Karpas-422 (cell line): ENCODE measurements at regions not wholly inside any gene's neighbourhood (a gene's known extent, or its start where the extent isn't known, plus 50 kb on each side); places are given as distances from the start of the nearest gene placed in this dataset.

Experiments
- DNase-seq: peaks from one replicate; pipeline ENCODE4 v3.0.0-alpha.2; 2015
- H2AFZ ChIP-seq: fragments of 200-600 bp; sonication (generic); 2 replicates; pipeline ENCODE4 v1.6.1; 2014; ENCODE audit warnings: antibody characterized with exemption, low read length, mixed read lengths
- H3K27ac ChIP-seq: fragments of 200-600 bp; sonication (generic); 2 replicates; pipeline ENCODE4 v1.5.1; 2014; ENCODE audit warnings: mild to moderate bottlenecking, low read length, moderate library complexity
- H3K27me3 ChIP-seq: fragments of 200-600 bp; sonication (generic); 2 replicates; pipeline ENCODE4 v1.6.1; 2014; ENCODE audit warnings: low read length, mixed read lengths
- H3K36me3 ChIP-seq: fragments of 200-600 bp; sonication (generic); 2 replicates; pipeline ENCODE4 v1.6.1; 2014; ENCODE audit warnings: low read length, mixed read lengths; ENCODE audit not compliant: insufficient read depth
- H3K4me1 ChIP-seq: fragments of 200-600 bp; sonication (generic); 2 replicates; pipeline ENCODE4 v1.6.1; 2014; ENCODE audit warnings: mild to moderate bottlenecking, low read length, mixed read lengths
- H3K4me2 ChIP-seq: fragments of 200-600 bp; sonication (generic); 2 replicates; pipeline ENCODE4 v1.6.1; 2014; ENCODE audit warnings: low read length, low read depth, mild to moderate bottlenecking; ENCODE audit not compliant: poor library complexity, severe bottlenecking
- H3K4me3 ChIP-seq: fragments of 200-600 bp; sonication (generic); 2 replicates; pipeline ENCODE4 v1.5.1; 2014; ENCODE audit warnings: mild to moderate bottlenecking, antibody characterized with exemption, low read length, mixed read lengths
- H3K79me2 ChIP-seq: fragments of 200-600 bp; sonication (generic); 2 replicates; pipeline ENCODE4 v1.6.1; 2014; ENCODE audit warnings: mild to moderate bottlenecking, low read length, mixed read lengths
- H3K9ac ChIP-seq: fragments of 200-600 bp; sonication (generic); 2 replicates; pipeline ENCODE4 v1.6.0; 2014; ENCODE audit warnings: low read length
- H3K9me2 ChIP-seq: fragments of 200-600 bp; sonication (generic), shearing (Covaris generic); replicated peaks from 2 replicates; pipeline ENCODE4 v1.6.0; 2014; ENCODE audit warnings: mild to moderate bottlenecking, low read length, moderate library complexity; ENCODE audit not compliant: insufficient read depth
- H3K9me3 ChIP-seq: fragments of 300-700, 200-600 bp; sonication (generic); 2 replicates; pipeline ENCODE4 v1.6.1; 2014; ENCODE audit warnings: low read length, mixed read lengths
- H4K20me1 ChIP-seq: fragments of 200-600 bp; sonication (generic); 2 replicates; pipeline ENCODE4 v1.6.1; 2014; ENCODE audit warnings: mild to moderate bottlenecking, antibody characterized with exemption, low read length, low read depth; ENCODE audit not compliant: insufficient read depth

DNA sequence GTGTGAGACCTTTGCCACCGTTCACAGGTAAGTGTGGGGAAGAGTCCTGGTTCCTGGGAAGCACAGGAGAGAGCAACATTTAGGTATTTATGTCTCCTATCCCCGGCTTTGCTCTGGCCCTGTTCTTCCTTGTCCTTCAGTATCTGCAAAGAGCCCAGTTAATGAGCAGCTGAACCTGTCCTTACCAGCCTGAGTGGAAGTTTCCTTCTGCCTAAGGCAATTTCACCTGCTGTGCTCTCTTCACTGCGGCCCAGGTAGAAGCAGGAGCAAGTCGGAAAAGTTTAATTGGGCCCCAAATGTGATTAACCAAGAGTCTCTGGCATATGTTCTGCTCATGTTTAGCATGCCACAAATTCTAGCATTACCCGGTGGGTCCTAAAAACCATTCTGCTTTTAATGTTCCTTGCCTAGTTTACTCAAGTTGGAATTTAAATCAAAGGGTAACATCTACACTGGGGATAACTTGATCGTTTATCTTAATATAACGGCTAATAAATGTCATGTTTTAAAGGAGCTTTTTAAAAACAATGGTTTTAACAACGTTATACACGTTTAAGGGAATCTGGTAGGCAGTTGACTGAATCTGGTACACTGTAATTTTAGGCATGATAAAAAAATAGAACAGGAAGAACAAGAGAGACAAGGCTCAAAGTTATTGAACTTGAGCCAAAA is 817.1 kb downstream of the TYW1 start:
- H3K27ac ChIP-seq, result no peak overlapping the region
- no peaks in the 10 kb centered on the region for H3K9me2 ChIP-seq

DNA sequence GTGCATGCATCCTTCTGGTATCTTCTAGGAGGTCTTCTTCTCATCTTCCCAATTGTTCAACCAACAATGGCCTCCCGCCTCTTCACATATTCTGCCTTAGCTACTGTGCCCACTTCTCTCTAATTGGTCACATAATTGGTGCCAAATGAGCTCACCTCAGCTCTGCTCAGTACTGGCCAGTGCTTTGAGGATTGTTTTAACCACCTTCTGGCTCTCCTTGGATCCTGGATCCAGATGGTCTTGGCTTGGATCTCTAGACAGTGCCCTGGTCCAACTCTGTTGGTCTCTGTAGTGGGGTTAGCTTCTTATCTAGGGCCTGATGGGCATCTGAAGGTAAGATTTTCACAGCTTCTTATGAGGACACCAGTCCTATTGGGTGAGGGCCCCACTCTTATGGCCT is 820.8 kb downstream of the TYW1 start:
- H2AFZ ChIP-seq, result no peak overlapping the region
- H3K27me3 ChIP-seq, result no peaks in the 10 kb centered on the region
- no peak overlapping the region for H3K4me2 ChIP-seq
- H3K9me2 ChIP-seq, result no peaks in the 10 kb centered on the region
- no peaks in the 10 kb centered on the region for H3K79me2 ChIP-seq
- no peaks in the 10 kb centered on the region for H4K20me1 ChIP-seq
- no peak for DNase-seq
- no peaks in the 10 kb centered on the region for H3K36me3 ChIP-seq
- H3K4me1 ChIP-seq, result no peaks in the 10 kb centered on the region
- no peak overlapping the region for H3K9ac ChIP-seq
- H3K9me3 ChIP-seq, result no peaks in the 10 kb centered on the region
- no peak overlapping the region for H3K4me3 ChIP-seq
- no peak overlapping the region for H3K27ac ChIP-seq

More for the DNA sequence above, 817.1 kb downstream of the TYW1 start:
- Histone ChIP-seq H3K4me2 (no peak overlapping the region), H3K9ac (no peak overlapping the region), H3K4me1 (no peaks in the 10 kb centered on the region), H2AFZ (no peak overlapping the region), H3K36me3 (no peaks in the 10 kb centered on the region), H3K27me3 (no peaks in the 10 kb centered on the region), H3K79me2 (no peaks in the 10 kb centered on the region), H3K9me3 (no peaks in the 10 kb centered on the region), H3K4me3 (no peak overlapping the region), H4K20me1 (no peaks in the 10 kb centered on the region)
- no peak for DNase-seq

GRCh38 chr7:67821116-67821515 is 824.5 kb downstream of the TYW1 start:
- Histone ChIP-seq H2AFZ (no peak overlapping the region), H4K20me1 (no peaks in the 10 kb centered on the region), H3K9me3 (no peaks in the 10 kb centered on the region), H3K36me3 (no peaks in the 10 kb centered on the region), H3K4me2 (no peak overlapping the region), H3K27ac (no peak overlapping the region), H3K4me1 (no peaks in the 10 kb centered on the region), H3K79me2 (no peaks in the 10 kb centered on the region), H3K4me3 (no peak overlapping the region), H3K9me2 (no peaks in the 10 kb centered on the region), H3K9ac (no peak overlapping the region), H3K27me3 (no peaks in the 10 kb centered on the region)
- DNase-seq, result no peak

DNA sequence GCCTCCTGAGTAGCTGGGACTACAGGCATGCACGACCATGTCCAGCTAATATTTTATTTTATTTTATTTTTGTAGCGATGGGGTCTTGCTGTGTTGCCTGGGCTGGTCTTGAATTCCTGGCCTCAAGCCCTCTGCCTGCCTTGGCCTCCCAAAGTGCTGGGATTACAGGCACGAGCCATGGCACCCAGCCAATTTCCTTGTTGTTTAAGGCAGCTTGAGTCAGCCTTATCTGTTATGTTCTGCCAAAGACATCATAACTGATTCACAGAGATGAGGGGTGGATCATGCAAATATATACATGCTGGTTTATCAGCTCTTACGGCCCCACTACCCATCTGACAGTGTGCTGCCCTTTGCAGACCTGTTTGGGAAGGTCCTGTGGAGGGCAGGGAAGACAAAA is 826.7 kb downstream of the TYW1 start:
- no peak overlapping the region for H3K27ac ChIP-seq
- H3K4me2 ChIP-seq, result no peak overlapping the region
- no peaks in the 10 kb centered on the region for H3K79me2 ChIP-seq
- H3K9me3 ChIP-seq, result no peaks in the 10 kb centered on the region
- H3K9me2 ChIP-seq, result no peaks in the 10 kb centered on the region
- no peaks in the 10 kb centered on the region for H3K36me3 ChIP-seq
- H2AFZ ChIP-seq, result no peak overlapping the region
- no peak for DNase-seq
- no peak overlapping the region for H3K9ac ChIP-seq
- no peaks in the 10 kb centered on the region for H3K4me1 ChIP-seq
- H4K20me1 ChIP-seq, result no peaks in the 10 kb centered on the region
- no peak overlapping the region for H3K4me3 ChIP-seq
- H3K27me3 ChIP-seq, result no peaks in the 10 kb centered on the region

DNA sequence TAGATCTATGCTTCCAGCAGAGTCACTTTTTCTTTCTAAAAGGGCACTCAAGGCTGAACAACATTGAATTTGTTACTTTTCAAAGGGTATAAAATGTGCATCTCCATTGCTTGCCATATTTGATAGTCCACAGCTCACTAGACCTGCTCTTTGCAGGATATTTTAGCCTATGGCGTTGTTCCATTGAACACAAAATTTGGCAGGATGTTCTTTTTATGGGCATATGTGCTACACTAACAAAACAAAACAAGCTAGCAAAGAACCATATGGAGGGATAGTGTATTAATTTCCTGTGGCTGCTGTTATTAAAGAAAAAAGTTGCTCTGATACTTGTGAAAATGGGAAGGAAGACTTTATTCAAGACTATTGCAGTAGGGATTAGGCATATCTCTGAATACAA is 828.7 kb downstream of the TYW1 start:
- Histone ChIP-seq H2AFZ (no peak overlapping the region), H3K36me3 (no peaks in the 10 kb centered on the region), H3K27ac (no peak overlapping the region), H3K4me1 (no peaks in the 10 kb centered on the region), H4K20me1 (no peaks in the 10 kb centered on the region), H3K9ac (no peak overlapping the region), H3K4me3 (no peak overlapping the region), H3K9me3 (no peaks in the 10 kb centered on the region), H3K9me2 (no peaks in the 10 kb centered on the region), H3K4me2 (no peak overlapping the region), H3K27me3 (no peaks in the 10 kb centered on the region), H3K79me2 (no peaks in the 10 kb centered on the region)
- DNase-seq, result no peak

DNA sequence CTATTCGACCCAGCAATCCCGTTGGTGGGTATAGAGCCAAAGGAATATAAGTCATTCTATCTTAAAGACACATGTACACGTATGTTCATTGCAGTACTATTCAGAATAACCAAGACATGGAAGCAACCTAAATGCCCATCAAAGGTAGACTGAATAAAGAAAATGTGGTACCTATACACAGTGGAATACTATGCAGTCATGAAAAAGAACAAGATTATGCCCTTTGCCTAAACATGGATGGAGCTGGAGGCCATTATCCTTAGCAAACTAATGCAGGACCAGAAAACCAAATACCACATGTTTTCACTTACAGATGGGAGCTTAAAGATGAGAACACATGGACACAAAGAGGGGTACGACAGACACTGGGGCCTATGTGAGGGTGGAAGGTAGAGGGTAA is 845.3 kb downstream of the TYW1 start:
- Histone ChIP-seq H3K4me2 (no peak overlapping the region), H3K36me3 (no peaks in the 10 kb centered on the region), H3K9ac (no peak overlapping the region), H3K9me2 (no peaks in the 10 kb centered on the region), H4K20me1 (no peaks in the 10 kb centered on the region), H3K27me3 (no peaks in the 10 kb centered on the region), H3K27ac (no peak overlapping the region), H3K9me3 (no peaks in the 10 kb centered on the region), H3K4me1 (no peaks in the 10 kb centered on the region), H3K4me3 (no peak overlapping the region), H3K79me2 (no peaks in the 10 kb centered on the region), H2AFZ (no peak overlapping the region)
- DNase-seq, result no peak

DNA sequence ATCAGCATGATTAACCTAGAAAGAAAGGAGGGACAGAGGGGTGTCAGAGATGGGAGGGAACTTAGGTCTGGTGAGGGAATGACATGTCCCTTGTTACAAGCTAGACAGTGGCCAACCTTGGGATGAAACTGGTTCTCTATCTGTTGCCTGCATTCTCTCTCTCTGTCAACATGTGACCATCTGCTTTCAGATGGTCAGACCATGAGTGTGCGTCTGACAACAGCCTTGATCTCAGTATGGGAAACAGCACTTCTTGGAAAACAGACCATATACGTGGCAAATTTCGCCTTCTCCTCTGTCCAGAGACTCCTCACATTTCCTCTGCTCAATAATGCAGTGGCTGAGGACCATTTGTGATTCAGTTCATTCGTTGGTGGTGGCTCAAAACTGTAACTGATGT is 845.9 kb downstream of the TYW1 start:
- Histone ChIP-seq H3K79me2 (no peaks in the 10 kb centered on the region), H3K27me3 (no peaks in the 10 kb centered on the region), H3K36me3 (no peaks in the 10 kb centered on the region), H3K4me3 (no peak overlapping the region), H3K27ac (no peak overlapping the region), H3K4me2 (no peak overlapping the region), H3K4me1 (no peaks in the 10 kb centered on the region), H3K9ac (no peak overlapping the region), H3K9me3 (no peaks in the 10 kb centered on the region), H2AFZ (no peak overlapping the region), H3K9me2 (no peaks in the 10 kb centered on the region), H4K20me1 (no peaks in the 10 kb centered on the region)
- no peak for DNase-seq

DNA sequence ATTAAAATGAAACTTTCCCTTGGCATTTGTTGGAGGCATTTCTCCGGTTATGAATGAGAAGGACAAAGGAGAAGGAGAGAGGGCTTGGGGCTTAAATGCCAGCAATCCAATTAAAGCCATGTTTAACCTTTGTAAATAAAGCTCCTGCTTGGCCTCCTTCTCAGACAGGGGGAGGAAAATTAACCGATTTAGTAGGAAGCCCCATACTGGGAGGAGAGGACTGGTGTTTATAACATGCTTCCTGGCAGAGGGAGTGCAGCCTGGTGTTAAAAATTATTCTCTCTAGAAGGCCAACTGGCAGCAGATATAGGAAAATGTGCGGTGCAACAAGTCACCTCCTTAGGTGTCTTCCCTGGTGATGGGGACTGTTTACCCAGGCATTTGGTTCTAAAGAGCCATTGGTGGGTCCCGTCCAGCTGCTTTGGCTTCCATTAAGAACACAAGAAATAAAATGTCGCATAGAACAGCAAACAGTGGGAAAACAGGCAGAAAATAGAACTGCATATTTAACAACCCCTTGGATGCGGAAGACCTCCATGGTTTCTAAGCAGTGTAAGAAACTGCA is 846.5 kb downstream of the TYW1 start:
- no peak overlapping the region for H2AFZ ChIP-seq
- H3K9me3 ChIP-seq, result no peaks in the 10 kb centered on the region
- H3K9me2 ChIP-seq, result no peaks in the 10 kb centered on the region
- H3K79me2 ChIP-seq, result no peaks in the 10 kb centered on the region
- H3K4me3 ChIP-seq, result no peak overlapping the region
- no peaks in the 10 kb centered on the region for H4K20me1 ChIP-seq
- H3K9ac ChIP-seq, result no peak overlapping the region
- H3K27ac ChIP-seq, result no peak overlapping the region
- H3K27me3 ChIP-seq, result no peaks in the 10 kb centered on the region
- no peaks in the 10 kb centered on the region for H3K36me3 ChIP-seq
- no peak overlapping the region for H3K4me2 ChIP-seq
- no peaks in the 10 kb centered on the region for H3K4me1 ChIP-seq
- no peak for DNase-seq
